Raji (cell line): ENCODE measurements at regions not wholly inside any gene's neighbourhood (a gene's known extent, or its start where the extent isn't known, plus 50 kb on each side); places are given as distances from the start of the nearest gene placed in this dataset.

Experiments
- POLR2A ChIP-seq: IDR thresholded peaks from 2 replicates; pipeline ENCODE4 v1.6.1; 2011; ENCODE audit warnings: low read depth, low read length, control low read depth; ENCODE audit not compliant: insufficient read depth

DNA sequence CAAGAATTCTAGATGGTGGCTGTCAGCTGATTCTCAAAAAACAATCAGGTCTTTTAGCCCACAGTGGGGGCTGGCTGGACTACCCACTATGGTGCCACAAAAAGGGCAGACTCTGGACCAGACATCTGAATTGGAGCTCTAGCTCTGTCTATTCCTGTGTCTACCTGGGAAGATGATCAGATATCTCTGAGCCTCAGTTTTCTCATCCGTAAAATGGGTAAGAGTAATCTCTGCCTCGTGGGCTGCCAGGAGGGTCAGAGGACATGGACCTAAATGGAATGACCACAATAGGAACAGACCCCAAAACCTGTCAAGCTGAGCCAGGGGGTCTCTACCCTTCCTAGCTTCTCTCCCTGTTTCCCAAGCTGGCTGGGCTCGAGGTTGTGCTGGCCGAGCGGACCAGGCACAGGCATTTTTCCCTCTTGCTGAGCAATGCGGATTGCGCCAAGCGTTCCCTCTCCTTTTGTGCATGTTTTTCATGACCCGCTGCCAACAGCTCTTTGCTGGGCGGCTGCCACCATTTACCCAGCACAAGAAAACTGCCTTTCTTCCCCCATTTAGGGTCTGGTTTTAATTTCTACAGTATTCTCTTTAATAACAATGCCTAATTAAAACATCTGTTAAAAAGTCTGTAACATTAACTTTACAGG, 74.7 kb upstream of the MAFB start:
- no peak for TF ChIP-seq POLR2A

DNA sequence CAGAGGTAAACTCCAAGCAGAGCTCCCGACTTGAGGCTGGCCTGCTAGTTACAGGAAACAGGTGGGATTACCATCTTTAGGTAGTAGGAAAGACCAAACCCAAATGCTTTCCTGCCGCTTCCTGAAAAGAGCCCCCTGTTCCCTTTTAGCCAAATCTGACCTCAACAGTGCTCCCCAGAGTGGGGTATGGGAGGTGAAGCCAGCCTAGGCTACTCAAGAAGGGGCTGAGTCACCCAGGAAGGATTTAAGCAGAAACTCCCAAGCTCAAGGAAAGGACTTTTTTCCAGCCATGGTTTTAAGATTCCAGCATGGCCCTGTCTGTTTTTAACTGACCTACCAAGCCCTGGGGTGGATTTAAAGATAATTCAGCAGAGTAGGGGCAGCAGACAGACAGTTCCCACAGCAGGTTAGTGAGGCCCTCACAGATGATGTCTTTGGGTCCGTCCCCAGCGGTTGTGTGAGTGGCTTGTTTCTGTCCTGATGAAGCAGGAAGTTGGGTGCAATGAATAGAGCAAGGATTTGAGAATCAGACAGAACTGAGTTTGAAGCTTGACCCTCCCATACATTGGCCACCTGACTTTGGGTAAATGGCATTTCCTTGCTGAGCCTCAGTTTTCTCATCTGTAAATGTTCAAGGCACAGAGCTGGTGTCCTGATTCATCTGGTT, 76.9 kb upstream of the MAFB start:
- no peak for TF ChIP-seq POLR2A

DNA sequence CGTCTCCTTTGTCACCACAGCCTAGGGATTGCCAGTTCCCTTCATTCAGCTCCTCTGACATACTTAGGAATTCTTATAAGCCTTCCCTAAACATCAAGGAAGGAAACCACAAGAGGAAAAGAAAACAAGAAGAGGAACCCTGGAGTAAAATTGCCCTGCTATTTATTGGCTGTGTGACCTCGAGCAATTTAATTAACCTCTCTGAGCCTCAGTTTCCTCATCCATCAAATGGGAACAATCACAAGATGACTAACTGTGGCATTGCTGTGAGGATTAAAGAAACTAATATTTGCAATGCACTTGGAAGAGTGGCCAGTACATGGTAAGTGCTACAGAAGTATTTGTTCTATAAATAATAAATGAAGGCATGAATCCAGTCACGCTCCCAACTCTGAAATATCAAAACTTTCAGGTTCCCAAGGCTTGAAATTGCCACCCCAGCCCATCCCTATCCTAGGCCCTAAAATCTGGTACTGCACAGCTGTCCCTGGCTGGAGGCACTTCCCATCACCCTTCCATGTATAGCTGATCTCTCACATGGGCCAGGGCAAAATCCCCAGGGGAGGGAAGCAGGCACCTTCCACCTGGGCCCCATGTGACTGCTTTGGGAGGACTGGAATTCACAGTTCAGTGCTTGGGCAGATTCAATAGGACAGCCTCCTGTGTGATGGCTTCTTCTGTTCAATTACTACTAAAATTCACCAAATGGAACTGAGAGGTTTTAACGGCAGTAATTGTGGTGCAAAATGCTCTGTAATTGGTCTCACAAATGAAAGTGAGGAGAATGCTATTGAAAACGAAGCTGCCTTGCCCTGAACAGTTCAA, 78.0 kb upstream of the MAFB start:
- no peak for TF ChIP-seq POLR2A

DNA sequence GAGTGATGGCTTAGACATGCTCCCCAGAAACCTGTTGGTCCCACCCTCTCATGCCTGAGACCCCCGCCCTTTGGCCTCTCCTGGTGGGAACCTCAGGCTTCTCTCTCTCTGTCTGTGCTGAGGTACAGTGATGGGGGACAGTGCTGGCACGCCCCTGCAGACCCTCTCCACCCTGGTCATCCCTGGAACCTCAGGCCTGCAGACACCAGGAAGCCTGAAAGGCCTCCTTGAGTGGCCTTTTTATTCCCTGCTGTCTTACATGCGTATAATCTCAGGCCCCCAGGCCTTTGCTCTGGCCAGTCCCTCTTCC, 78.5 kb upstream of the MAFB start:
- no peak for TF ChIP-seq POLR2A

DNA sequence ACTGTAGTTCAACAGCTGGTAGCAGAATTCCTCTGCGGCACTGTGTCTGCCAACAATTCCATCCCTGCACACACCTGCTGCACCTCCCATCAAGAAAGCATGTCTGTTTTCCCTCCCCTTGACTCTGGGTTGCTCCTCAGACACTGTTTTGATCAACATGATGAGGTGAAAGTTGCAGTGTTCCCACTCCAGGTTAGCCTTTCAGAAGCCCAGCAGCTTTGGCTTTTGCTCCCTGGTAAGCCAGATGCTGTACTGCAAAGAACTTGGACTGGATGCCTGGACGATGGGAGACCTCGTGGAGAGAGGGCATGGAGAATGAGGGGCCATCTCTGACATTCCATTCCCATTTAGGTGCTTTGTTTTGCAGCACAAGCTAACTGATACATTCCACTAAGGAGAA, 79.1 kb upstream of the MAFB start:
- no peak for TF ChIP-seq POLR2A

DNA sequence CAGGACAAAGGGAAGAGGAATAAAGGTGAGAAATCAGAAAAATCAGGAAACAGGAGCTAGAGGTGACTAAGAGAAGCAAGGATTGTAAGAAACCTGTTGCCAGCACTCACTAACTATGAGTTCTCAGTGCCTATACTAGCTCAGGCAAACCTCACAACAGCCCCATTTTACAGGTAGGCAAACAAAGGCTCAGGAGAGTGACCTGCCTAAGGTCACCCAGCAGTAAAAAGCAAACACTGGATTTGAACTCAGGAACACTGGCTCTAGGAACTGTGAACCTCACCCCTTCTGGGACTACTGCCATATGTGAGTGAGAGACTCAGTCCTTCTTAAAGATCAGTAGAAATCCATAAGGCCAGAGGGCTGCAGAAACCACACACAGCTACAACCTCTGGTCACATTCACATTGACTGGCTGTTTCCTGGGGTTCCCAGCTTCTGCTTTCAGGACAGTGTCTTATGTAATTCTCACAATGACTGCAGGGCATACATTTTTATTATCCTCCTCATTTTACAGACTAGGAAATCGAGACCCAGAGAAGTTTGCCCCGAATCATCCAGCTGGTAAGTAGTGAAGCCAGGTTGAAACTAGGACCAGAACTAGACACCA, 80.7 kb upstream of the MAFB start:
- no peak for TF ChIP-seq POLR2A

DNA sequence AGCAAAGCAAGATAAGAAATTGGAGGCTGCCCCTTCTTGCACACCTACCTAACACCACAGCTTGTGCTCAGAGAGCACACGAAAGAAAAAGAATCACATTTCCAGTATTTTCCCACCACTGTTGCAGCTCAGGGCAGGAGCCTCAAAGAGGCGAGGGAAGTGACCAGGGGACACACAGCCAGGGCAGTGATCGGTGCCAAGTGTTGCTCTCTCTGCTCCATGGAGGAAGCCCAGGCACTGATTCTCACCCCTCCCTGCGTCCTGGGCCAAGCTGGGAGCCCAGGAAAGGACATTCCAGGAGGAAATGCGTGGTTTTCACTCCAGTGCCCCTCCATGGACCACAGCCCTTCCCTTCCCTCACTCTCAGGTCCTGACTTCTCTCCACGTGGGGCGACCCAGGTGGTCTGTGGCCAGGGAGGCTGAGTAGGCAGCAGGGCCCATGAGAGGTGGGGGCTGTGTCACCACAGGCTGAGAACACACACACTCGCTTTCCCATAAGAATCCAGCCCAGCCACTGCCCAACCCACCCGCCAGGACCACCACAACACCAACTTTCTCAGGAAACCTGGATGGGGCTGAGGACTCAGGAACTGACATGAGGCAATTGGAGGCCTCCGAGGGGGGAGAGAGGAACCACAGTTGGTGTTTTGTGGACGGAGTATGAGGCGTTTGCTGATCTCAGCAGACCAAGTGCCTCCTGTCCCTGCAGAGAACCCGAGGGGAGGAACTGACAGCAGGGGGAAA, 81.7 kb upstream of the MAFB start:
- no peak for TF ChIP-seq POLR2A

DNA sequence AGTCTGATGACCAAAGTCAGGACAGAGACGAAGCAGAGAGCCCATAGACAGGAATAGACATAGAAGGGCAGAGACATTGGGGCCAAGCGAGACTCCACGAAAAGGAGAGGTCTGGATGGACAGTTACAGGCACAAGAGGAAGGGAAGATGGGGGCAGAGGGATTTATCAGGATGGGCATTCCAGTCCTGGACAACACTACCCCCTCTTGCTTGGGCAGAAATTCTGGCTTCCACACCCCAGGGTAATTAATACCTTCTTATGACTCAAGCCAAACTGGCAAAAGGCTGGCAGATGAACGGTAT, 82.2 kb upstream of the MAFB start:
- TF ChIP-seq POLR2A: no peak

DNA sequence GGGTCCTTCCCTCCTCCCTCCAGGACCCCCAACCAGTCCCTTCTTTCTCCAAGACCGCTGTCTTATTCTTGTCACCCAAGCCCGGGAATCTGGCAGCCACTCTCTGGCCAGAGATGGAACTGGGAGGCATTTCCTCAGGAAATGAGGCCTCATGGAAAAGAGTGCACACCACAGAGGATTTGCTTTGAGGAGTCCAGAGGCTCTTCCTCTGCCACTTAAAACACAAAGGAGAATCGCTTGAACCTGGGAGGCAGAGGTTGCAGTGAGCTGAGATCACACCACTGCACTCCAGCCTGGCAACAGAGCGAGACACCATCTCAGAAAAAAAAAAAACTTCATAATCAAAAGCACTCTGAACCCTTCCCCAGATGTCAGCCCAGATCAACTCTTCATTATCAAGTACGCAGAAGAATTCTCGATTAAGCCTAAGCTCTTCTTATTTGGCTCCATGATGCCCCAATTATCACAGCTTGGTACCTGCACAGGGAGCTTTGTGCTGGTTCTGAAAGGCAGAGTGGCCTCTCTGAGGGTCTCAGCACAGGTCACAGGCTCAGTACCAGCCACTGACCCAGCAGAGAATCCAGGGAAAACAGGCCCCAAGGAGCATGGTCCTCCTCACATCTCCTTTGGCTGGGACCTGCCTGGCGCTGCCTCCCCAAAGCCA, 82.9 kb upstream of the MAFB start:
- no peak for TF ChIP-seq POLR2A

DNA sequence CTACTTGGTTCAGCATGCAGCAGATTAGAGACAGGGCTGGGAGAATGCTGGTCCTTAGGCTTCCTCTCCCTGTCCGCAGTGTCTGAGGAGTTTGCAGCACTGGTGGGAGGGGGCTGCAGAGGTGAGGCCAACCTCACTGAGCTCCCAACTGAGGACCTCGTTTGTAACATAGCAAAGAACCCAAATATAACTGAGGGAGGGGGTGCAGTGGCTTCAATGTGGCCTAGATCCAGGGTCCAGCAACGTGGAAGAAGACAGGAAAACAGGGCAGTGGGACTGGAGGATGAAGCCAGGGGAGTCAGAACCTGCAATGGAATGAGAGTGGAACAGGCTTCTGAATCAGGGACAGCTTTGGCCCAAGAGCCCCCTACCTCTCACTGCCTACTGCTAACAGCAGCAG, 84.3 kb upstream of the MAFB start:
- no peak for TF ChIP-seq POLR2A

DNA sequence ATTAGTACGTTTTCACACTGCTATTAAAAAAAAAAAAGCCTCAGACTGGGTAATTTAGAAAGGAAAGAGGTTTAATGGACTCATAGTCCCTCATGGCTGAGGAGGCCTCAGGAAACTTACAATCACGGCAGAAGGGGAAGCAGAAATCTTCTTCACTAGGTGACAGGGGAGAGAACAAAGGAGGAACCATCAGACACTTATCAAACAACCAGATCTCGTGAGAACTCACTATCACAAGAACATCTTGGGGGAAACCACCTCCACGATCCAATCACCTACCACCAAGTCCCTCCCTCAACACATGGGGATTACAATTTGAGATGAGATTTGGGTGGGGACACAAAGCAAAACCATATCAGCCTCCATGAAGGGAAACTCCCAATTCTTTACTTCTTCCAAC, 85.2 kb upstream of the MAFB start:
- TF ChIP-seq POLR2A: no peak

DNA sequence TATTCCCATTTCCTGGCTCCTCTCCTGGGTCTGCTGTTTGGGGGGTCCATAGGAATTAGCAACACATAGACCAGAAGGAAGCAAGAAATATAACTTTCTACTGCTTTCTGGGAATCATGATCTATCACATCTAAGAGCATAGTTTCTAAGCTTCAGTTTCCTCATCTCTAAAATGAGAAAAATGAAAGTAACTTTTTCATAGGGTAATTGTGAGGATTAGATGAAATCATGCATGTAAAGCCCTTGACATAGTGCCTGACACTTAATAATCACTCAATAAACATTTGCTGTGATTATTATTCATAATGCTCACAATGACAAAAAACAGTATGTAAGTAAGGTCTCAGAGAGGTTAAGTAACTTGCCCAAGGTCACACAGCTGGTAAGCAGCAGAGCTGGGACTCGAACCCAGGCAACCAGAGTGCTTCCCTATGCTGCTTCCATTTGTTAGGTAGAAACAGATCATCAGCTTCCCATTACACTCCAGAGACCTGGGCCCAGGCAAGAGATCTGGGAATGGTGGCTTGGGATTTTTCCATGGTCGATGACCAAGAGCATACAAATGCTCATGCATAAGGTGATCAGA, 86.6 kb upstream of the MAFB start:
- TF ChIP-seq POLR2A: no peak

DNA sequence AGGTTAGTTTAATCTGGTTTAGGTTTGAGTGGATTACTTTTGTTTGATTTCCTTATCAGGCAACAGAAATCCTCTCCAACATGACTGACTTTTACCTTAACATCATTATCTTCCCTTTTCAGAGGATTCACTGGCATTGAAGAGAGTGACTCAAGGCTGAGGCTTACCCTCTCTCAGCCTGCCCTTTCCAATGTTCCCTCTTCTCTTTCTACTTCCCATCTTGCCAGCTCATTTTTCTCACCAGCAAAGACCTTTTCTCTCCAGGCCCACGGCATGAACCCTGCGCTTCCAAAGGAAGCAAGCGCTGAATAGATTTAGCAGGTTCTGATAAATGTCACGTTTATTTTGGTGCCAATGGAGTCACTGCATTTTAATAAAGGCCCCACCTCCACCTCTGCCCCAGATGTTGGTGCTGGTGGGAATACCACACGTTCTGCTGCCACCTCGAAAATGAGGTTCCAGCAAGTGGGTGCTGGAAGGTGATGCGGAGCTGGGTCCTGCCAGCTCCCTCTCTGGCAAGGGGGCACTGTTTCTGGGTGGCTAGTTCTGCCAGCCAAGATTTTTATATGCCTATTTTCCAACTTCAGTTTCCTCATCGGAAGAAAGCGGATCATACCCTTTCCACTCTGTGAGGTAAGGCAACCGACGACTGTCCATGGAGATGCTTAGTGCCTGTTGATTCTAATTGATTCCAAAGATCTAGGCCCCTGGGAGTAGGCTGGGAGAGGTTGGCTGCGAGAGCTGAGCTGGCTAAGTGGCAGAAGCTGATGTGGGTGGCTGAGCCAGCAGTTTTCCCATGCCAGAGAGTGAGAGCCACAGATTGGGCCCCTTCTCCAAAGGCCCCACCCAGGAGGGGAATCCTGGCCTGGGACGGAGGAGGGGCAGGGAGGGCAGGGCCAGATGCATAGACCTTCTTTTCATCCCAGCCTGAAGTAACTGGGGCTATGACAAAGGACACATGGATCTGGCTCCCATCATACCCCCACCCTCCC, 87.7 kb upstream of the MAFB start:
- TF ChIP-seq POLR2A: no peak
